ENCODE measurements at regions not wholly inside any gene's neighbourhood (a gene's known extent, or its start where the extent isn't known, plus 50 kb on each side); places are given as distances from the start of the nearest gene placed in this dataset.

GRCh38 chr14:97155320-97155719 lies 358.1 kb downstream of the VRK1 start:
- no peaks in the 10 kb centered on the region for H3K36me3 ChIP-seq
- TF ChIP-seq CTCF (IDR thresholded peaks at IDR 0.05; ENCODE audit: low read depth, low read length), result no peak
- no peaks in the 10 kb centered on the region for H3K9me3 ChIP-seq (ENCODE audit: severe bottlenecking)
- no peak for DNase-seq
- H3K27ac ChIP-seq, result no peak overlapping the region
- no peaks in the 10 kb centered on the region for H3K27me3 ChIP-seq (ENCODE audit: insufficient read depth, low read depth, severe bottlenecking)
- H3K4me3 ChIP-seq (ENCODE audit: low read depth, low read length), result no peak overlapping the region

- Histone ChIP-seq H3K36me3 (no peaks in the 10 kb centered on the region), H3K9me3 (ENCODE audit: severe bottlenecking) (no peaks in the 10 kb centered on the region), H3K27ac (no peak overlapping the region), H3K27me3 (ENCODE audit: insufficient read depth, low read depth, severe bottlenecking) (no peaks in the 10 kb centered on the region), H3K4me3 (ENCODE audit: low read depth, low read length) (no peak overlapping the region)
- TF ChIP-seq CTCF (IDR thresholded peaks at IDR 0.05; ENCODE audit: low read depth, low read length), result no peak
- no peak for DNase-seq
Measured at GRCh38 chr14:97155814-97156213, 358.6 kb downstream of the VRK1 start.

- no peak for DNase-seq
- Histone ChIP-seq H3K27ac (no peak overlapping the region), H3K36me3 (no peaks in the 10 kb centered on the region), H3K9me3 (ENCODE audit: severe bottlenecking) (no peaks in the 10 kb centered on the region), H3K4me3 (ENCODE audit: low read depth, low read length) (no peak overlapping the region), H3K27me3 (ENCODE audit: insufficient read depth, low read depth, severe bottlenecking) (no peaks in the 10 kb centered on the region)
- TF ChIP-seq CTCF (IDR thresholded peaks at IDR 0.05; ENCODE audit: low read depth, low read length), result no peak
Measured at GRCh38 chr14:97156705-97157104, 359.5 kb downstream of the VRK1 start.

- DNase-seq, result no peak
- Histone ChIP-seq H3K36me3 (no peaks in the 10 kb centered on the region), H3K27ac (no peak overlapping the region), H3K9me3 (ENCODE audit: severe bottlenecking) (no peaks in the 10 kb centered on the region), H3K27me3 (ENCODE audit: insufficient read depth, low read depth, severe bottlenecking) (no peaks in the 10 kb centered on the region), H3K4me3 (ENCODE audit: low read depth, low read length) (no peak overlapping the region)
- no peak for TF ChIP-seq CTCF (IDR thresholded peaks at IDR 0.05; ENCODE audit: low read depth, low read length)
Measured at GRCh38 chr14:97158102-97158501, 360.9 kb downstream of the VRK1 start.

- DNase-seq, result no peak
- no peak overlapping the region for H3K27ac ChIP-seq
- no peak overlapping the region for H3K4me3 ChIP-seq (ENCODE audit: low read depth, low read length)
- no peaks in the 10 kb centered on the region for H3K9me3 ChIP-seq (ENCODE audit: severe bottlenecking)
- H3K27me3 ChIP-seq (ENCODE audit: insufficient read depth, low read depth, severe bottlenecking), result no peaks in the 10 kb centered on the region
- H3K36me3 ChIP-seq, result no peaks in the 10 kb centered on the region
- no peak for TF ChIP-seq CTCF (IDR thresholded peaks at IDR 0.05; ENCODE audit: low read depth, low read length)
Measured at GRCh38 chr14:97159124-97159523, 361.9 kb downstream of the VRK1 start.

GRCh38 chr14:97162621-97163020 lies 365.4 kb downstream of the VRK1 start:
- TF ChIP-seq CTCF (IDR thresholded peaks at IDR 0.05; ENCODE audit: low read depth, low read length), result no peak
- H3K27me3 ChIP-seq (ENCODE audit: insufficient read depth, low read depth, severe bottlenecking), result no peaks in the 10 kb centered on the region
- H3K4me3 ChIP-seq (ENCODE audit: low read depth, low read length), result no peak overlapping the region
- H3K27ac ChIP-seq, result no peak overlapping the region
- H3K9me3 ChIP-seq (ENCODE audit: severe bottlenecking), result no peaks in the 10 kb centered on the region
- no peak for DNase-seq
- no peaks in the 10 kb centered on the region for H3K36me3 ChIP-seq
